SK-N-SH (cell line): ENCODE measurements at regions not wholly inside any gene's neighbourhood (a gene's known extent, or its start where the extent isn't known, plus 50 kb on each side); places are given as distances from the start of the nearest gene placed in this dataset.

Source experiments
- CTCF ChIA-PET: fragments of 300-600, 350-600 bp; formaldehyde crosslinking; extraction: SDS; loops from one replicate; lab custom pipeline; 2021; lab: Yijun Ruan, JAX
- POLR2A ChIA-PET: fragments of 350-600 bp; sonication (Branson Sonifier 250); formaldehyde crosslinking; extraction: SDS; loops from one replicate; lab custom pipeline; 2020; ENCODE audit warnings: antibody characterized with exemption, inconsistent platforms; lab: Yijun Ruan, JAX
- DNase-seq: peaks from one replicate; pipeline ENCODE4 v3.0.0; 2012
- H2AFZ ChIP-seq: fragments of 200-600 bp; sonication (generic); 2 replicates; pipeline ENCODE4 v1.8.1; 2016; ENCODE audit warnings: antibody characterized with exemption, mild to moderate bottlenecking, low read depth
- H3F3A ChIP-seq: fragments of 200-600 bp; sonication (generic); replicated peaks from 2 replicates; pipeline ENCODE3; 2016; ENCODE audit warnings: antibody characterized with exemption, mild to moderate bottlenecking; ENCODE audit not compliant: insufficient read depth
- H3K27ac ChIP-seq, 2 experiments: fragments of 200-500 bp in 1 of 2; fragments of 200-600 bp in 1 of 2; sonication (Bioruptor generic) in 1 of 2; sonication (generic), shearing (Covaris generic) in 1 of 2; 2 replicates each; pipeline versions ENCODE4 v1.5.1 to v1.6.1; 2014 to 2016; ENCODE audit warnings: low read depth in 2 of 2, inconsistent platforms in 1 of 2, low read length in 1 of 2, mild to moderate bottlenecking in 1 of 2, mixed read lengths in 1 of 2
- H3K27me3 ChIP-seq: fragments of 200-600 bp; sonication (generic), shearing (Covaris generic); 2 replicates; pipeline ENCODE4 v1.6.1; 2016; ENCODE audit warnings: mixed run types; ENCODE audit not compliant: insufficient read depth
- H3K36me3 ChIP-seq, 2 experiments: fragments of 200-500 bp in 1 of 2; fragments of 200-600 bp in 1 of 2; sonication (Bioruptor generic) in 1 of 2; sonication (generic) in 1 of 2; replicated peaks in 1 of 2; 2 replicates each; pipeline versions ENCODE3 to v1.5.1; 2014 to 2016; ENCODE audit warnings: low read length in 1 of 2, mild to moderate bottlenecking in 1 of 2; ENCODE audit not compliant: insufficient read depth in 2 of 2, control insufficient read depth in 1 of 2
- H3K4me1 ChIP-seq, 2 experiments: fragments of 200-500 bp in 1 of 2; fragments of 200-600 bp in 1 of 2; sonication (Bioruptor generic) in 1 of 2; sonication (generic), shearing (Covaris generic) in 1 of 2; 2 replicates each; pipeline versions ENCODE4 v1.5.1 to v1.6.1; 2014 to 2016; ENCODE audit warnings: low read depth in 1 of 2, low read length in 1 of 2, mixed run types in 1 of 2; ENCODE audit not compliant: insufficient read depth in 2 of 2, control insufficient read depth in 1 of 2
- H3K4me2 ChIP-seq: fragments of 200-600 bp; sonication (generic), shearing (Covaris generic); 2 replicates; pipeline ENCODE4 v1.6.1; 2017; ENCODE audit warnings: mixed run types
- H3K4me3 ChIP-seq, 2 experiments: fragments of 200-500 bp in 1 of 2; fragments of 200-600 bp in 1 of 2; sonication (Bioruptor generic) in 1 of 2; sonication (generic), shearing (Covaris generic) in 1 of 2; 2 replicates each; pipeline versions ENCODE4 v1.5.1 to v1.8.1; 2014 to 2016; ENCODE audit warnings: low read depth in 2 of 2, inconsistent platforms in 1 of 2, low read length in 1 of 2, mild to moderate bottlenecking in 1 of 2, mixed read lengths in 1 of 2, moderate library complexity in 1 of 2
- H3K79me2 ChIP-seq: fragments of 200-600 bp; sonication (generic); 2 replicates; pipeline ENCODE4 v1.8.1; 2017; ENCODE audit warnings: mild to moderate bottlenecking; ENCODE audit not compliant: insufficient read depth
- H3K9ac ChIP-seq: fragments of 200-600 bp; sonication (generic); 2 replicates; pipeline ENCODE4 v1.6.1; 2017; ENCODE audit warnings: mixed run types
- H3K9me2 ChIP-seq: fragments of 200-600 bp; sonication (generic); 2 replicates; pipeline ENCODE4 v1.6.1; 2017; ENCODE audit warnings: mixed run types
- H3K9me3 ChIP-seq: fragments of 200-600 bp; sonication (generic); 2 replicates; pipeline ENCODE4 v1.6.1; 2017; ENCODE audit warnings: mixed run types, mild to moderate bottlenecking, moderate library complexity
- H4K20me1 ChIP-seq: fragments of 200-600 bp; sonication (generic); 2 replicates; pipeline ENCODE4 v1.6.1; 2017; ENCODE audit warnings: mild to moderate bottlenecking, mixed run types; ENCODE audit not compliant: insufficient read depth
- ELF1 ChIP-seq: IDR thresholded peaks from 2 replicates; pipeline ENCODE4 v1.4.0; 2012
- FOXM1 ChIP-seq: IDR thresholded peaks from 2 replicates; pipeline ENCODE4 v1.4.0; 2012; ENCODE audit warnings: low read depth, mild to moderate bottlenecking
- GATA2 ChIP-seq: sonication (generic); formaldehyde crosslinking; IDR thresholded peaks from 2 replicates; pipeline ENCODE4 v1.5.0; 2020; ENCODE audit warnings: mild to moderate bottlenecking, missing genetic modification reagents
- RAD21 ChIP-seq: IDR thresholded peaks from 2 replicates; pipeline ENCODE4 v1.6.1; 2012; ENCODE audit warnings: mild to moderate bottlenecking, low read length
- RCOR1 ChIP-seq: fragments of 150-350 bp; IDR thresholded peaks from 2 replicates; pipeline ENCODE4 v1.6.1; 2017; ENCODE audit warnings: antibody characterized with exemption, low read length
- RXRA ChIP-seq: IDR thresholded peaks from 2 replicates; pipeline ENCODE4 v1.4.0; 2012; ENCODE audit warnings: low read depth, mild to moderate bottlenecking, borderline replicate concordance
- SIN3A ChIP-seq: IDR thresholded peaks from 2 replicates; pipeline ENCODE4 v1.6.1; 2012; ENCODE audit warnings: low read depth, mild to moderate bottlenecking, low read length, moderate library complexity, borderline replicate concordance
- SMC3 ChIP-seq: IDR thresholded peaks from 2 replicates; pipeline ENCODE4 v1.6.1; 2012; ENCODE audit warnings: low read depth, low read length, improper control_type of control experiment
- TAF1 ChIP-seq: IDR thresholded peaks from 2 replicates; pipeline ENCODE4 v1.6.1; 2012; ENCODE audit warnings: low read depth, mild to moderate bottlenecking, low read length, moderate library complexity, borderline replicate concordance
- TEAD4 ChIP-seq: IDR thresholded peaks from 2 replicates; pipeline ENCODE4 v1.4.0; 2012; ENCODE audit warnings: mild to moderate bottlenecking, borderline replicate concordance; ENCODE audit not compliant: insufficient read depth
- YY1 ChIP-seq: IDR thresholded peaks from 2 replicates; pipeline ENCODE4 v1.4.0; 2012; ENCODE audit warnings: low read depth, mild to moderate bottlenecking
- WGBS: methylation state at CpG from one replicate; pipeline ENCODE4 v1.1.6; 2017; ENCODE audit warnings: low lambda C conversion rate; 5-methylcytosine and 5-hydroxymethylcytosine counted together

GRCh38 chr3:189094539-189094938 is 77.2 kb upstream of the TPRG1 start:
- Histone ChIP-seq H3K27me3 (no peaks in the 10 kb centered on the region), H3K36me3 (no peaks in the 10 kb centered on the region), H4K20me1 (no peaks in the 10 kb centered on the region), H3K4me2 (no peak overlapping the region), H3K27ac (no peak overlapping the region), H3K4me1 (peaks cover 0 to 14% of the 10 kb centered on the region in 2 experiments; a peak in 2 of 4 replicates), H2AFZ (no peak overlapping the region), H3K9me2 (no peaks in the 10 kb centered on the region), H3K79me2 (no peaks in the 10 kb centered on the region), H3K9ac (no peak overlapping the region), H3F3A (no peaks in the 10 kb centered on the region), H3K4me3 (no peak overlapping the region), H3K9me3 (no peaks in the 10 kb centered on the region)
- POLR2A ChIA-PET, result no interaction called here
- CTCF ChIA-PET, result interaction anchor here (1.4 to 1.8 kb wide), 2 partner anchors 8 to 10 kb away, joined by 3 to 5 read pairs; no protein-coding TSS in a partner anchor
- 30% methylated on average over 4 of the region's 6 CpGs for WGBS
- TF ChIP-seq TEAD4, result no peak
- TF ChIP-seq YY1, result no peak
- DNase-seq, result no peak

DNA sequence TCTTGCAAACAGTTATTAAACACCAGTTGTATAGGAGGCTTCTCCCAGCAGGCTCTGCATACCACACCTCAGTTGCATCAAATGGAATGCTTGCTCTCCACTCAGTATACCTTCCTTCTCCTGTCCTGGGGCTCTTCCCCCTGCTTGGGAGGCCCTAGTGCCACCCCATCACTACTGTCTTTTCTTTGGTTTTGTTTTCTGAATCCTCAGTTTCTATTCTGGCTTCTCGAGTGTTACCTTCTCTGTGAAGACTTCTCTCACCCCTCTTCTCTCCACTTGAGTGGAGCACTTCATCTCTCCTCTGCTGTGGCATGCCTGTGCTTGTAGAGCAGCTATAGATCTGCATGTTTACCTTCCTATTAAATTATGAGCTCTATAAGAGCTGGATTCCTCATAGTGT is 75.7 kb upstream of the TPRG1 start:
- Histone ChIP-seq H3K4me2 (no peak overlapping the region), H3F3A (no peaks in the 10 kb centered on the region), H3K4me3 (no peak overlapping the region), H3K36me3 (no peaks in the 10 kb centered on the region), H3K9me3 (no peaks in the 10 kb centered on the region), H2AFZ (no peak overlapping the region), H3K27ac (no peak overlapping the region), H4K20me1 (no peaks in the 10 kb centered on the region), H3K27me3 (no peaks in the 10 kb centered on the region), H3K4me1 (peaks cover 0 to 14% of the 10 kb centered on the region in 2 experiments; a peak in 2 of 4 replicates), H3K9me2 (no peaks in the 10 kb centered on the region), H3K79me2 (no peaks in the 10 kb centered on the region), H3K9ac (no peak overlapping the region)
- no peak for TF ChIP-seq SMC3
- TF ChIP-seq TAF1, result no peak
- TF ChIP-seq RXRA, result no peak
- no peak for TF ChIP-seq FOXM1
- TF ChIP-seq RCOR1, result no peak
- TF ChIP-seq GATA2, result no peak
- DNase-seq, result no peak
- 31% methylated on average over 1 of the region's 1 CpG for WGBS
- CTCF ChIA-PET, result interaction anchor here (1.1 kb wide), 1 partner anchor 9 kb away, joined by 3 read pairs; no protein-coding TSS in a partner anchor
- POLR2A ChIA-PET, result no interaction called here

DNA sequence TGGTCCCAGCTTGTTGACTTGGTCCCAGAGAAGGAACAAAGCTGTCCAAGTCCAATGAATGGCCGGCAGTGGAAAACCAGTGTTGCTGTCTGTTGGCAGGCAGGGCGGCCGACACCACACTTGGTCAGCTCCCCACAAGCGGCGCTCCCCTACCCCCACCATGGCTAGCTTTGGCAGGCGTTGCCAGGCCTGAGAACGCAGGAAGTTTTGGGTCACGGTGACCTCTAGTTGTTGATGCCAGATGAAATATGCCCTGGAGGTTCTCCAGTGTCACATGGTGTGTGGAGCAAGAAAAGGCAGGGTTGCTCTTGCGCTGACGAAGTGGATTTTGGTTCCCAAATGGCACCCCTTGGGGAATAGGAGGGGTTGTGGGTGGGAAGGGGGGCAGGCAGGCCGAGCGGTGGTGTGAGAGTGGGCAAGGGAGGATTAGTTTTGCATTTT is 72.7 kb upstream of the TPRG1 start:
- Histone ChIP-seq H3K4me2 (no peak overlapping the region), H3K27me3 (no peaks in the 10 kb centered on the region), H3K9me3 (no peaks in the 10 kb centered on the region), H3K9me2 (no peaks in the 10 kb centered on the region), H3K4me3 (no peak overlapping the region), H3K79me2 (no peaks in the 10 kb centered on the region), H2AFZ (no peak overlapping the region), H3K27ac (no peak overlapping the region), H3K36me3 (no peaks in the 10 kb centered on the region)
- CTCF ChIA-PET, result no interaction called here
- DNase-seq, result no peak
- POLR2A ChIA-PET, result no interaction called here
- TF ChIP-seq TEAD4 (no peak), ELF1 (no peak), SIN3A (no peak), RAD21 (no peak), YY1 (no peak)
- TF ChIP-seq, all 33 proteins: peak for 0
- WGBS, result 47% methylated on average over 8 of the region's 12 CpGs
- H3K9ac ChIP-seq, result no peak overlapping the region
- no peaks in the 10 kb centered on the region for H3F3A ChIP-seq
- H4K20me1 ChIP-seq, result no peaks in the 10 kb centered on the region
- peaks cover 0 to 2% of the 10 kb centered on the region in 2 experiments; a peak in 1 of 4 replicates for H3K4me1 ChIP-seq
